ENCODE measurements at regions not wholly inside any gene's neighbourhood (a gene's known extent, or its start where the extent isn't known, plus 50 kb on each side); places are given as distances from the start of the nearest gene placed in this dataset.

DNA sequence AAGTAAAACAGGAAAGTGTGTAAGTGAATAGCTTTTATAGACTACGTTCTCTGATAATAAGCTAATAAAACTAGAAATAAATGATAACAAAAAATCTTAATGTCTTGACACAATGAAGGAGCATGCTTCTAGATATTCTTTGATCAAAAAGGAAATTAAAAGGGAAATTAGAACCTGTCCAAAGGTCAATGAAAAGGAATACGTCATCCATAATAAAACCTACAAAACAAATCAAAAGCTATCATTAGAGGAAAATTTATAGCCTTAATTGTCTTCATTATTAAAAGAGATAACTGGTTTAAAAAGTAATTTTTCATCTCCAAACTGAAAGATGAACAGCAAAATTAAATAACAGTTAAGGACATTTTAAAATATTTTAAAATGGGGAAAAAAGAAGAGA is 196.3 kb upstream of the BTBD3 start:
- TF ChIP-seq CTCF (conservative IDR thresholded peaks at IDR 0.05; ENCODE audit: low read depth, low read length) (no peak), FOS (IDR thresholded peaks at IDR 0.05; ENCODE audit: low read depth, low read length) (no peak), POLR2A (IDR thresholded peaks at IDR 0.05; ENCODE audit: low read depth, low read length) (no peak), RAD21 (IDR thresholded peaks at IDR 0.05; ENCODE audit: low read length) (no peak), MXI1 (IDR thresholded peaks at IDR 0.05; ENCODE audit: borderline replicate concordance, low read depth, low read length) (no peak), MAZ (IDR thresholded peaks at IDR 0.05; ENCODE audit: borderline replicate concordance, low read depth, low read length) (no peak)
